GM18507 (cell line): ENCODE measurements at regions not wholly inside any gene's neighbourhood (a gene's known extent, or its start where the extent isn't known, plus 50 kb on each side); places are given as distances from the start of the nearest gene placed in this dataset.
A peak's percentile ranks its signal among the peaks of the same experiment; 100 is the strongest.
"Not testable (repeated sequence)": the region's sequence is repeated elsewhere in the genome, so short reads cannot be mapped to it uniquely, and the experiment has no call there.

ENCODE experiments used
- DNase-seq: peaks from one replicate; pipeline ENCODE4 v3.0.0; 2011; ENCODE audit warnings: low read depth; ENCODE audit not compliant: insufficient read length; ENCODE audit errors: extremely low spot score
- FAIRE-seq: peaks from 2 replicates; lab custom pipeline; 2011; peaks lifted over from hg19 to GRCh38; lab: Jason Lieb, UNC

GRCh38 chr15:99842071-99842470 lies 108.8 kb upstream of the LYSMD4 start:
- FAIRE-seq = no peak

DNA sequence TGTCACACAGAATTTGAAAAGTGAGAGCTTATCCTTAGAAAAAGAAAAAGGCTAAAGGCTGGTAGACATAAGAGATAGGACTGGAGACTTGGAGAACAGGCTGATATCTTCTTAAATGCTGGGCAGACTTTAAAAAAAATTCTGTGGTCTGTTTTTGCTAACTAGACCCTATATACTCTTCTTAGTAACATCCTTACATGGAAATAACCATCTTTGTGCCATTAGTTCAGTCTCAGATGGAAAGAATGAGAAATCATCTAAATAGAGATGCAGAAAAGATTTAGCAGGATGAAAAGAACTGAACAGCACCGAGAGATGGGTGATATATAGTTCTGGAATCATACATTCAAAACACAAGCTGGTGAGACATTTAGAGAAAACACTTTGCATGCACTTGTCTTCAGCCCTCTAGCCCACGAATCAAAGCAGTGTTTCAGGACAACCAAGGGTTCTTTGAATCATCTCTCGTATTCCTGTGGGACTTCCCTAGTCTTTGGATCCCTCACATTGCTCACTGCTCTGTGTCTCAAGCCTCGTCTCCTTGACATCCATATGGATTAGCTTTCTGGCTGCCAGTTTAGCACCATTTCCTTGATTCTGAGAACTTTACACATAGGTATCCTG lies 93.0 kb upstream of the LYSMD4 start:
- FAIRE-seq (no peak), DNase-seq (no peak)

More at GRCh38 chr15:99842071-99842470, 108.8 kb upstream of the LYSMD4 start:
- DNase-seq = no peak

DNA sequence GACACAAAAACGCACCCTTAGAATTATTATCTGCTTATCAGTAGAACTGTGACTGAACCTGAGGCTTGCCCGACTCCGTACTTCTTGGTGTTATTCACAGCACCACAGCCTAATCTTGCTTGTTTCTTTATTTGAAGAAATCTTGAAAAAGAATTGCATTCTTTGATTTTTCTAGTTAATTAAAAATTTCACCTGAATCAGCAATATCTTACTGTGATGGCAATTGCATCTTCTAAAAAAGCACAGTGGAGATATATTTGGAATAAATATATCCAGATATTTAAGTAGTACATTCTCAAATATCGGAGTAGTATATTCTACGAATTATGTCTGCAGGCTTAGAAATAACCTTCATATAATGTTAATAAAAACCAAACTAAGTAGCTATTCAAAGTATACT lies 90.1 kb upstream of the LYSMD4 start:
- no peak for FAIRE-seq
- DNase-seq = no peak

- FAIRE-seq (no peak), DNase-seq (no peak)
These were observed 86.9 kb upstream of the LYSMD4 start for GRCh38 chr15:99819981-99820718.

GRCh38 chr15:99818872-99819271 lies 85.6 kb upstream of the LYSMD4 start:
- DNase-seq (no peak), FAIRE-seq (no peak)

GRCh38 chr15:99816862-99817261 lies 83.6 kb upstream of the LYSMD4 start:
- DNase-seq, FAIRE-seq: not testable (repeated sequence)

GRCh38 chr15:99810663-99811062 lies 77.4 kb upstream of the LYSMD4 start:
- FAIRE-seq, DNase-seq: not testable (repeated sequence)

- FAIRE-seq, DNase-seq: not testable (repeated sequence)
These were observed 66.6 kb upstream of the LYSMD4 start for GRCh38 chr15:99799854-99800250.

DNA sequence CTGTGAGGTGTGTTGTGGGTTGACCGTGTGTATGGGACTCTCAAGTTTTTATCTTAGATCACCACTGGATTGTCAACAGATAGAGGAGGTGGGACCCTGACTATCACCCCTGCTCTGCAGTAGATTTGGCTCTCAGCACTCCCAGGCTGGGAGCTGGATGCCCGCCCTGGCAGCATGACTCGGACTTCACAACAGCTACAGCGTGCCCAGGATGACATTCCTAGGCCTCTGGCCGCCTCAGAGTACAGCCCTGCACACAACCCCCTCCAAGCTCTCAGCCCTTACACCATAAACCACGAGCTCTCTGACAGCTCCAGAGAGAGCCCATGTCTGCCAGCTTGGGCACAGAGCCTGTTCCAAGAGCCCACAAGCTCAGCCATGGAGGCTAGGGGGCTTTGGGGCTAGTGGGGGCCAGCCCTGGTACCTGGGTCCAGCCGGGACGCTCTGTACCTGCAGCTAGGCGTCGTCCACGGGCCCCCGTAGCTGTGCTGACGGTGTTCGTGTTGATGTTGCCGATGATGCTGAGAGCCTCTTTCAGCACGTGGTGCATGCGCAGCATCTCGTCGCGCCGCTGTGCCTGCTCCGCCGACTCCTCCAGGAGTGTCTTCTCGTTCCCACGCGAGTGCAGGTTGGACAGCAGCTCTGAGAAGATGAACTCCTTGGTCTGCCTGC lies 66.1 kb upstream of the LYSMD4 start:
- not testable (repeated sequence) for DNase-seq, FAIRE-seq

DNA sequence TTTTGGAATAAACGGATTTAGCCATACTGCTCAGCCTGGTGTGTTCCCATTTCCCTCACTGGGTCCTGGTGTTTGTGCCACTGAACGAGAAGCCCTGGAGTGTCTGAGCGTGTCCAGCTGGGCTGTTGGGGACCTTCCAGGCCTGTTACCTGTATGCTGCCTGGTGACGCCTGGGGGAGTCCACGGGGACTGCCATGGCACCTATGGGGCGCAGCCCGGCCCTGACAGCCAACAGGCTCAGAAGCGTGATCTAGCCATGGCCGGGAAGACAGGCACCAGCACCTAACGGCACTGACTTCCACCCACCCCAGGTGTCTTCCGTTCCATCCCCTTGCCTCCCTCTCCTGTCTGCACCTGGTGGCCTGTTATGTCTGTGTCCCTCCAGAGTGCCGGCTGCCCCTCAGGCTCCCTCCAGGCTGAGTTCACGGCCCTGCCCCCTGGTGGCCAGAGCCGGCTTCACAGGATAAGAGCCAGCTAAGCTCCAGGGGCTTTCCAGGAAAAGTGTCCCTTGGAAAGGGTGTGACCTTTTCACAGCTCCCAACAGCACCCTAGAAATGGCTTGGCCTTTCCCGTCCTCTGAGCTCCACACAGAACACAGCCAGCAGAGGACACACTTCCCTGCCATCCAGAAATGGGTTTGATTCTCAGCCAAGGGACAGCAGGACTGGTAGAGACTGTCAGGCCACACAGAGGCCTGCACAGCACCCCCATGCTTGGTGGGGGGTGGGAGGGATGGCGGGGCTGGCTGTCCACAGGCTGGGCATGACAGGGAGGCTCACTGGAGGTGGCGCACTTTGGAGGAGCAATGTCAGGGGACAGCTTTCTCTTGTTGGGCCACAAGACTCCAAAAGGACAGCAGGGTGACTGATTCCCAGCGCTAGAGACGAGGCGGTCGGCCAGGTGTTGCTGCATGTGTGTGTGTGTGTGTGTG lies 64.0 kb upstream of the LYSMD4 start:
- FAIRE-seq = peak; percentile 78
- not testable (repeated sequence) for DNase-seq

GRCh38 chr15:99791881-99792807 lies 58.9 kb upstream of the LYSMD4 start:
- DNase-seq, FAIRE-seq: not testable (repeated sequence)

DNA sequence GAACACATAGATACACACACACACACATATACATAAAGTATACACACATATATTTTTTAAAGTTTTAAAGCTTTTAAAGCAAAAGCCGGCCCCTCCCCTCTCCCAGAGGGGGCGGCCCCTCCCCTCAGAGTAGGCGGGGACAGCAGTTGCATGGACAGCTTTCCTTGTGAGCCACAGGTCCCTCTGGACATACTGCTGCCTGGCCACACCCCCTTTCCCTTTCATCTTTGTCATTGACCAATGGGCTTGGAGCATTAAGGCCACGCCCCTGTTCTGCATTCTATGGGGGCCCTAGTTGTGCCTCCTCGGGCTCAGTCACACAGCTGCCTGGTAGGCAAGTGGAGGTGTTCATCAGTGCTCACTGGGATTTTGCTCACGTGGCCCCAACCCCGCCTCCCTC lies 57.5 kb upstream of the LYSMD4 start:
- not testable (repeated sequence) for DNase-seq, FAIRE-seq

- DNase-seq (no peak), FAIRE-seq (no peak)
These were observed 54.9 kb upstream of the LYSMD4 start for GRCh38 chr15:99788156-99788555.

DNA sequence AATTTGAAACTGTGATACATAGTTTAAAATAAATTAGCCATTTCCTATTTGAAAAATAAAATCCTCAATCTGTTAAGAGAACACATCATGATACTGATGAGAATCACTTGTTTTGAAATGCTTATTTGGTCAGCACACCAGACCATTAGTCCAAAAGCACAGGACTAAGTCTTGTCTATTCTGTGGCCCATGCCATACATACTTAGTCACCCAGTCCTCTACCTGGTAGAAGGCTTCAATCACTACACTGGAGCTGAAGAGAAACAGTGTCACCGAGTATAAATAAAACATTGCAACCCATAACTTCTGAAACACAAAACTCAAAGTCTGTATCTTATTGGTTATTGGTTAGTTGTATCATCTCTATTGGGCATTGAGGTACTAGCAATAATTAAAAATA lies 51.6 kb upstream of the LYSMD4 start:
- FAIRE-seq, DNase-seq: not testable (repeated sequence)

GRCh38 chr15:99783918-99784619 lies 50.8 kb upstream of the LYSMD4 start:
- peak; percentile 9 for FAIRE-seq
- DNase-seq = not testable (repeated sequence)
